Neural crest cell (in vitro differentiated cells): ENCODE measurements at regions not wholly inside any gene's neighbourhood (a gene's known extent, or its start where the extent isn't known, plus 50 kb on each side); places are given as distances from the start of the nearest gene placed in this dataset.

Source experiments
- DNase-seq: peaks from one replicate; pipeline ENCODE4 v3.0.0; 2021; ENCODE audit warnings: low read depth, mixed read lengths, low spot score
- H3K27ac Mint-ChIP-seq: one replicate; pipeline ENCODE4 v1.8.0; 2021; ENCODE audit warnings: mild to moderate bottlenecking, mixed read lengths; ENCODE audit not compliant: unreplicated experiment
- H3K27me3 Mint-ChIP-seq: 2 replicates; pipeline ENCODE4 v1.8.0; 2021; ENCODE audit warnings: low read depth, mild to moderate bottlenecking, mixed read lengths
- H3K36me3 Mint-ChIP-seq: 2 replicates; pipeline ENCODE4 v1.8.0; 2021; ENCODE audit warnings: low read depth, mild to moderate bottlenecking, mixed read lengths
- H3K4me1 Mint-ChIP-seq: 2 replicates; pipeline ENCODE4 v1.8.0; 2021; ENCODE audit warnings: mixed read lengths
- H3K4me3 Mint-ChIP-seq: one replicate; pipeline ENCODE4 v1.8.0; 2021; ENCODE audit warnings: mild to moderate bottlenecking, mixed read lengths
- H3K9me3 Mint-ChIP-seq: 2 replicates; pipeline ENCODE4 v1.8.0; 2021; ENCODE audit warnings: mixed read lengths
- CTCF ChIP-seq: fragments of 200-600 bp; sonication (generic); conservative IDR thresholded peaks from 2 replicates; pipeline ENCODE4 v1.5.0; 2021; ENCODE audit warnings: antibody characterized with exemption, mild to moderate bottlenecking

- no peak overlapping the region for H3K27ac Mint-ChIP-seq
- DNase-seq: no peak
- H3K4me3 Mint-ChIP-seq: no peak overlapping the region
- H3K4me1 Mint-ChIP-seq: no peaks in the 10 kb centered on the region
- no peaks in the 10 kb centered on the region for H3K9me3 Mint-ChIP-seq
- no peaks in the 10 kb centered on the region for H3K36me3 Mint-ChIP-seq
- TF ChIP-seq CTCF: no peak
- H3K27me3 Mint-ChIP-seq: no peaks in the 10 kb centered on the region
Measured at GRCh38 chr3:117253636-117254035, 544.1 kb downstream of the TUSC7 start.

- Mint-ChIP-seq H3K36me3 (no peaks in the 10 kb centered on the region), H3K4me3 (no peak overlapping the region), H3K4me1 (no peaks in the 10 kb centered on the region), H3K27ac (no peak overlapping the region), H3K27me3 (no peaks in the 10 kb centered on the region), H3K9me3 (no peaks in the 10 kb centered on the region)
- no peak for TF ChIP-seq CTCF
- DNase-seq: no peak
Measured at GRCh38 chr3:117254985-117255384, 545.4 kb downstream of the TUSC7 start.

- H3K27ac Mint-ChIP-seq: no peak overlapping the region
- no peak for TF ChIP-seq CTCF
- no peaks in the 10 kb centered on the region for H3K4me1 Mint-ChIP-seq
- no peaks in the 10 kb centered on the region for H3K36me3 Mint-ChIP-seq
- no peaks in the 10 kb centered on the region for H3K9me3 Mint-ChIP-seq
- no peaks in the 10 kb centered on the region for H3K27me3 Mint-ChIP-seq
- H3K4me3 Mint-ChIP-seq: no peak overlapping the region
- no peak for DNase-seq
Measured at GRCh38 chr3:117255736-117256135, 546.2 kb downstream of the TUSC7 start.

- TF ChIP-seq CTCF: no peak
- H3K4me1 Mint-ChIP-seq: no peaks in the 10 kb centered on the region
- no peak for DNase-seq
- no peaks in the 10 kb centered on the region for H3K9me3 Mint-ChIP-seq
- no peak overlapping the region for H3K27ac Mint-ChIP-seq
- no peaks in the 10 kb centered on the region for H3K36me3 Mint-ChIP-seq
- H3K4me3 Mint-ChIP-seq: no peak overlapping the region
- H3K27me3 Mint-ChIP-seq: no peaks in the 10 kb centered on the region
Measured at GRCh38 chr3:117261983-117262421, 552.4 kb downstream of the TUSC7 start.

DNA sequence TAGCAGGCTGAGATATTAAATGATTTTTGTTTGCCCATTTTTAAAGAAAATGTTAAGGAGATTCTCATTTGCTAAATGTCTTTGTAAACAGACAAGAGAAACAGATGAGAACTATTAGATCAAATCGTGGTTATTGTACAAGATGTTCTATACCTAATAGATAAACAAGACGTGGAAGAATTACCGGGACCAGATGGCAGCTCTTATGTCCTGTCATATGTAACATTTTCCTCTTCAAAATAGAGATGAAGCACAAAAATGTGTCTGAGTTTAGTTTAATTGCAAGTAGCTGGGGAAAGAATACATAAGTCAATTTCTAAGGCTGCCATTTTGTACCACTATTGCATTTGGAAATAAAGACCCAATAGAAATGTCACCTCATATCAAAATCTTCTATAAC is 553.7 kb downstream of the TUSC7 start:
- H3K9me3 Mint-ChIP-seq: no peaks in the 10 kb centered on the region
- no peaks in the 10 kb centered on the region for H3K36me3 Mint-ChIP-seq
- DNase-seq: no peak
- no peaks in the 10 kb centered on the region for H3K4me1 Mint-ChIP-seq
- no peak overlapping the region for H3K27ac Mint-ChIP-seq
- no peaks in the 10 kb centered on the region for H3K27me3 Mint-ChIP-seq
- no peak for TF ChIP-seq CTCF
- no peak overlapping the region for H3K4me3 Mint-ChIP-seq

GRCh38 chr3:117263745-117264144 is 554.2 kb downstream of the TUSC7 start:
- no peak for DNase-seq
- H3K9me3 Mint-ChIP-seq: no peaks in the 10 kb centered on the region
- no peak overlapping the region for H3K27ac Mint-ChIP-seq
- H3K4me3 Mint-ChIP-seq: no peak overlapping the region
- H3K36me3 Mint-ChIP-seq: no peaks in the 10 kb centered on the region
- TF ChIP-seq CTCF: no peak
- H3K4me1 Mint-ChIP-seq: no peaks in the 10 kb centered on the region
- no peaks in the 10 kb centered on the region for H3K27me3 Mint-ChIP-seq
